Activated CD4-positive, alpha-beta T cell treated with anti-CD3 and anti-CD28 coated beads, Interleukin-2, amount 10 ng/mL, durations not matched to agents 24 days and 14 days (primary cell): ENCODE measurements at regions not wholly inside any gene's neighbourhood (a gene's known extent, or its start where the extent isn't known, plus 50 kb on each side); places are given as distances from the start of the nearest gene placed in this dataset.
A peak's percentile ranks its signal among the peaks of the same experiment; 100 is the strongest.

Source experiments
- DNase-seq: peaks from one replicate; pipeline ENCODE4 v3.0.0; 2022
- H3K27ac Mint-ChIP-seq: one replicate; pipeline ENCODE4 v1.8.0; 2022; ENCODE audit warnings: mild to moderate bottlenecking, mixed read lengths
- H3K27me3 Mint-ChIP-seq: one replicate; pipeline ENCODE4 v1.8.0; 2022; ENCODE audit warnings: mixed read lengths
- H3K36me3 Mint-ChIP-seq: one replicate; pipeline ENCODE4 v1.8.0; 2022; ENCODE audit warnings: low read depth, mild to moderate bottlenecking, mixed read lengths
- H3K4me1 Mint-ChIP-seq: one replicate; pipeline ENCODE4 v1.8.0; 2021; ENCODE audit warnings: mixed read lengths
- H3K4me3 Mint-ChIP-seq: one replicate; pipeline ENCODE4 v1.8.0; 2022; ENCODE audit warnings: mild to moderate bottlenecking, moderate library complexity, mixed read lengths
- H3K9me3 Mint-ChIP-seq: one replicate; pipeline ENCODE4 v1.8.0; 2021; ENCODE audit warnings: mixed read lengths
- intact Hi-C: fragments of 100-400 bp; cut with micrococcal nuclease; formaldehyde crosslinking; loops from one replicate; pipeline ENCODE4 v1.15.1; 2023

DNA sequence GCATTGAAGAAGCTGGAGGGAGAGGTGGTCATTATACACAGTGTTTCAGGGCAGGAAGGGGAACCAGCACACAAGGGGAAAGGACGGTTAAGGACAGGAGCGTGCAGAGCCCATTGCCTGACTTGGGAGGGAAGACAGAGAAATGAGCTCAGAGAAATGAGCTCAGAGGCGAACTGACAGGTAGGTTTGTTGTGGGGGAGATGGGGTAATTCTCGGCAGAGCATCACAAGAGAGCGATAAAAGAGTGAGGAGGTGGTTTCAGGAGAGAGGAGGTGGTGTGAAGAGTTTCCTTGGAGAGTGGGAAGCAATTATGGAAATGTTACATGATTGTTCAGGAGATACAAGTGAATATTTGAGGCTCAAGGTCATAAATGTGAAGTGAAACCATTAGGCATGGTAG, 61.0 kb downstream of the MRGPRX1 start:
- Mint-ChIP-seq H3K4me1 (no peaks in the 10 kb centered on the region), H3K9me3 (no peaks in the 10 kb centered on the region), H3K36me3 (no peaks in the 10 kb centered on the region), H3K27ac (no peak overlapping the region), H3K4me3 (no peak overlapping the region), H3K27me3 (peaks cover 8% of the 10 kb centered on the region)
- DNase-seq = no peak
- intact Hi-C loops = no loop called here

DNA sequence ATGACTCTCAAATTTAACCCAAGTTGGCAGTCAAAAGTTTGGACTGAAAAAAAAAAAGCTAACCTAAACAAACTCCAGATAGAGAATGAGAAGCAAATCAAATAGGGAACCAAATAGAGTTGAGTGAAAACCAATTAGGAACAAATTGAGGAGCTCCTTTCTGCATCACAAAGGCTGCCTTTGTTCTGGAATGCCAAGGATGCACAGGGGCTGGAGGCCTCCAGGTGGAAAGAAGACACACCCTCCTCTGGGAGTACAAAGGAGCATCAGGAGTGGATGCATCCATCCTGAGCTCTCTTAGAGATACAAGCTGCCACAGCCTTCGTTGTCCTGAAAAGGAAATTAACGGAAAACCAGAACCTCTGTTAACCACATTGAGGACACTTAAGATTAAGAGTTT, 73.3 kb downstream of the MRGPRX1 start:
- Mint-ChIP-seq H3K27me3 (peaks cover 19% of the 10 kb centered on the region), H3K27ac (no peak overlapping the region), H3K36me3 (no peaks in the 10 kb centered on the region), H3K9me3 (no peaks in the 10 kb centered on the region), H3K4me3 (no peak overlapping the region), H3K4me1 (no peaks in the 10 kb centered on the region)
- intact Hi-C loops = no loop called here
- no peak for DNase-seq

DNA sequence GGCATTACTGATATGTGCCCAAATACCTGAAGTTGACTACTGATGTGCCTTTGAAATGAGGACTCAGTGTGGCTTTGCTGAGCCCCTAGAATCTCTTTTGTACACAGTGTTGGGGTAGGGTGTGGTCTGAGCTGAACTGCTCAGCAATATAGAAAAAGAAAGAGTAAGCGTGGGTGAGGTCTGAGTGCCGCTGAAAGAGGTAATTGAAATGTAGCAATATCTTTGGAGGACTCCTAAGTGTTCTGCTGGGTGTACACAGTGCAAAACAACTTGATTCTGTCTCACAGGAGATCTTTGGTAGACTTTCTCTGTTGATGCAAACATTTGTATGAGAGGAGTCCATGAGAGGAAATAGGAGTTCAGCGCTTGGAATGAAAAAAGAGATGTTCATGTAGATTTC, 73.7 kb upstream of the PTPN5 start:
- H3K27ac Mint-ChIP-seq = no peak overlapping the region
- intact Hi-C loops = no loop called here
- no peaks in the 10 kb centered on the region for H3K4me1 Mint-ChIP-seq
- no peak overlapping the region for H3K4me3 Mint-ChIP-seq
- no peaks in the 10 kb centered on the region for H3K36me3 Mint-ChIP-seq
- no peaks in the 10 kb centered on the region for H3K9me3 Mint-ChIP-seq
- H3K27me3 Mint-ChIP-seq = peaks cover 19% of the 10 kb centered on the region
- DNase-seq = no peak

DNA sequence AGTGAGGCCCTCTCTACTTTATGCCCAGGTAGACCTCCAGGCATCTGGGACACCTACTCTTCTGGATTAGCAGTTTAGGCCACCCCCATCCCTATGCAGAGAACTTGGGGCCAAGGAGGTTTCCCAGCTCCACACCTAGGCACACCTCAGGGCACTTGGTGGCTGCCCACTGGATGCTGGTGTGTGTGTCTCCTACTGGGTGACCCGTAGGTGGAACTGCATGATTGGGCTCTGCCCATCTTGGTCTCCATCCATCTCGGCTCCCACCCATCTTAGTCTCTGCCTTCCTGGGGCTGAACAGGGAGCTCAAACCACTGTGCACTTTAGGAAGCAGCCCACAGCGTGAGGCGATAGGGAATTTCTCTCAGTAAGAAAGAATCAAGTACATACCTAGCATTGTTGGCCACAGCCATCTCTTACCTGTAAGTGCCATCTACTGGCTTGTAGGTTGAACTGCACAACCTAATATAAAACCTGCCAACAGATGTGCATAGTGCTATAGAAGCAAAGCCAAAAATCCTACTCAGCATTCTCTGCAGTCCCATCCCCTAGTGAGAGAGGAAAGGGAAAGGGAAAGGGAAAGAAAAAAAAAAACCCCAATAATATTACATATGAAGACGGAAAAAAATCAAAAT, 61.6 kb upstream of the PTPN5 start:
- Mint-ChIP-seq H3K4me1 (no peaks in the 10 kb centered on the region), H3K36me3 (no peaks in the 10 kb centered on the region), H3K9me3 (no peaks in the 10 kb centered on the region), H3K27ac (no peak overlapping the region), H3K27me3 (peaks cover 22% of the 10 kb centered on the region), H3K4me3 (no peak overlapping the region)
- DNase-seq = no peak
- intact Hi-C loops = loop anchor here (1.0 kb wide), 1 partner anchor 78 kb away; no protein-coding TSS in a partner anchor

DNA sequence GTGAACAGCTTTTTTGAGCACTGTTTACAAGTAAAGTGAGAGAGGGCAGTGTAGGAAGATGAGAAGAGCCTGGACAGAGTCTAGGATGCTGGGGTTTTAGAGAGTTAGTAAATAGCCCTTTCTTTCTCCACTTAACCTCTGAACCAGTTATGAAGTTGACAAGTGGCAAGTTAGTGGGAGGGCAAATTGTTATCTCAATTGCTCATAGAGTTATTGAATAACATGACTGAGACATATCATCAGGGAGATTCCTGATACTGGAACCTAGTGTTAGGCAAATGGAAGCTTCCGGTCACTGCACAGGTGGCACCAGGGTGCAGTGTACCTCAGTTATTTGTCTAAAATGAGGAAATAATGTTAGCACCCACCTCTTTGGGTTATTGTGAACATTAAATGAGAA, 57.8 kb upstream of the PTPN5 start:
- H3K27me3 Mint-ChIP-seq = peaks cover 24% of the 10 kb centered on the region
- DNase-seq = no peak
- H3K9me3 Mint-ChIP-seq = no peaks in the 10 kb centered on the region
- no peaks in the 10 kb centered on the region for H3K36me3 Mint-ChIP-seq
- H3K4me1 Mint-ChIP-seq = no peaks in the 10 kb centered on the region
- H3K4me3 Mint-ChIP-seq = no peak overlapping the region
- no peak overlapping the region for H3K27ac Mint-ChIP-seq
- intact Hi-C loops = no loop called here

DNA sequence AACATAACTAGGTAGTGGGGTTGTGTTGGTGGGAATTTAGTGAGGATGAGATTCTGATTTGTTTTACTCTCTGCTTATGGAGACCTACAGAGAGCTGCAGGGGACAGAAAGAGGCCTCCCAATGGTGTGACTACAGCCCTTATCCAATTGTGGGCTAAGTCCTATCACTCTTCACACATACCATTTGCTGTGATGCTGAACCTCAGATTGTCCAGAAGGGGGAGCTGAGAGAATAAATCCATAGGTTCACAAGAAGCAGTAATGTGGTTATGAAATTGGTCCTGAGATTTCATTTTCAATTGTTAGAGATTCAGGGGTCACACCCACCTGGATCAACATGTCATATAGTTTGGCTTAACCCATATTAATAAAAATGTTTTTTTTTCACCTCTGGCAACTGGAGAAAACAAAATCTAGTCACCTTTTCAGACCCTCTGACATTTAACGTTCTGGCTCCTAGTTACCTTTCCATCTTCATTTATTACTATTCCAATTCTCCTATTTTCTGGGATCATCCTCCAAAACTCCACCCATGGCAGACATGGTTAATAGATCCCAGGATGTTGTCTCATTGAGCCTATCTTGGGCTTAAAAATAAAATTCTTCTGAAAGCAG, 53.3 kb upstream of the PTPN5 start:
- peaks cover 20% of the 10 kb centered on the region for H3K27me3 Mint-ChIP-seq
- no peaks in the 10 kb centered on the region for H3K36me3 Mint-ChIP-seq
- no peaks in the 10 kb centered on the region for H3K4me1 Mint-ChIP-seq
- H3K9me3 Mint-ChIP-seq = peaks cover 5% of the 10 kb centered on the region
- intact Hi-C loops = no loop called here
- H3K4me3 Mint-ChIP-seq = no peak overlapping the region
- H3K27ac Mint-ChIP-seq = no peak overlapping the region
- DNase-seq = peak; percentile 62
